ENCODE measurements at regions not wholly inside any gene's neighbourhood (a gene's known extent, or its start where the extent isn't known, plus 50 kb on each side); places are given as distances from the start of the nearest gene placed in this dataset.

DNA sequence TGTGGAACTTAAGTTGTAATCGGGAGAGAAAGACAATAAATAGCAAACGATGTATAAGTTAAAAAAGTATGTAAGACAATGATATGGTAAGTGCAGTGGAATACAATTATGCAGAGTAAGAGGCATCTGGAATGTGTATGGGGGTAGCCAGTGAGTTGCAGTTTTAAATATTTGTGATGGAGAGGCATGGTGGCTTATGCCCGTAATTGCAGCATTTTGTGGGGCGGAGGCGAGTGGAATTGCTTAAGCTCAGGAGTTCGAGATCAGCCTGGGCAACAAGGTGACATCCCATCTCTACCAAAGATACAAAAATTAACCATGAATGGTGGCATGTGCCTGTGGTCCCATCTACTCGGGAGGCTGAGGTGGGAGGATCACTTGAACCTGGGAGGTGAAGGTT, 52.5 kb upstream of the WDFY3 start:
- no peaks in the 10 kb centered on the region for H3K4me1 ChIP-seq (ENCODE audit: control insufficient read depth in 5 of 5, insufficient read depth in 5 of 5, low read length in 5 of 5)
- H3K27me3 ChIP-seq (ENCODE audit: control insufficient read depth in 3 of 3, insufficient read depth in 3 of 3, low read length in 2 of 3), result no peaks in the 10 kb centered on the region
- DNase-seq (no peak), ATAC-seq (ENCODE audit: insufficient read depth, low FRiP score) (no peak)
- H3K36me3 ChIP-seq (ENCODE audit: control insufficient read depth in 4 of 4, insufficient read depth in 4 of 4, low read length in 4 of 4), result no peaks in the 10 kb centered on the region
- H3K9ac ChIP-seq (ENCODE audit: insufficient read depth in 1 of 2, low read length in 2 of 2), result no peak overlapping the region
- no peak overlapping the region for H3K4me3 ChIP-seq
- WGBS, 2 donors, result 91 to 94% methylated on average over 7 of the region's 7 CpGs
- H3K27ac ChIP-seq (ENCODE audit: low read depth in 1 of 2, low read length in 1 of 2), result no peak overlapping the region
- TF ChIP-seq, protein P1, sequence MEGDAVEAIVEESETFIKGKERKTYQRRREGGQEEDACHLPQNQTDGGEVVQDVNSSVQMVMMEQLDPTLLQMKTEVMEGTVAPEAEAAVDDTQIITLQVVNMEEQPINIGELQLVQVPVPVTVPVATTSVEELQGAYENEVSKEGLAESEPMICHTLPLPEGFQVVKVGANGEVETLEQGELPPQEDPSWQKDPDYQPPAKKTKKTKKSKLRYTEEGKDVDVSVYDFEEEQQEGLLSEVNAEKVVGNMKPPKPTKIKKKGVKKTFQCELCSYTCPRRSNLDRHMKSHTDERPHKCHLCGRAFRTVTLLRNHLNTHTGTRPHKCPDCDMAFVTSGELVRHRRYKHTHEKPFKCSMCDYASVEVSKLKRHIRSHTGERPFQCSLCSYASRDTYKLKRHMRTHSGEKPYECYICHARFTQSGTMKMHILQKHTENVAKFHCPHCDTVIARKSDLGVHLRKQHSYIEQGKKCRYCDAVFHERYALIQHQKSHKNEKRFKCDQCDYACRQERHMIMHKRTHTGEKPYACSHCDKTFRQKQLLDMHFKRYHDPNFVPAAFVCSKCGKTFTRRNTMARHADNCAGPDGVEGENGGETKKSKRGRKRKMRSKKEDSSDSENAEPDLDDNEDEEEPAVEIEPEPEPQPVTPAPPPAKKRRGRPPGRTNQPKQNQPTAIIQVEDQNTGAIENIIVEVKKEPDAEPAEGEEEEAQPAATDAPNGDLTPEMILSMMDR (IDR thresholded peaks at IDR 0.05; ENCODE audit: control extremely low read depth, extremely low read depth), result no peak
- peaks cover 0 to 3% (median 0%) of the 10 kb centered on the region in 4 donors for H3K9me3 ChIP-seq (ENCODE audit: control insufficient read depth in 4 of 4, insufficient read depth in 3 of 4, low read length in 3 of 4)

- DNase-seq (no peak), ATAC-seq (ENCODE audit: insufficient read depth, low FRiP score) (no peak)
- H3K27ac ChIP-seq (ENCODE audit: low read depth in 1 of 2, low read length in 1 of 2), result no peak overlapping the region
- H3K9ac ChIP-seq (ENCODE audit: insufficient read depth in 1 of 2, low read length in 2 of 2), result no peak overlapping the region
- TF ChIP-seq, protein P1 (IDR thresholded peaks at IDR 0.05; ENCODE audit: control extremely low read depth, extremely low read depth), result no peak
- no peaks in the 10 kb centered on the region for H3K4me1 ChIP-seq (ENCODE audit: control insufficient read depth in 5 of 5, insufficient read depth in 5 of 5, low read length in 5 of 5)
- H3K36me3 ChIP-seq (ENCODE audit: control insufficient read depth in 4 of 4, insufficient read depth in 4 of 4, low read length in 4 of 4), result no peaks in the 10 kb centered on the region
- H3K9me3 ChIP-seq (ENCODE audit: control insufficient read depth in 4 of 4, insufficient read depth in 3 of 4, low read length in 3 of 4), result peaks cover 0 to 3% (median 0%) of the 10 kb centered on the region in 4 donors
- no peak overlapping the region for H3K4me3 ChIP-seq
- H3K27me3 ChIP-seq (ENCODE audit: control insufficient read depth in 3 of 3, insufficient read depth in 3 of 3, low read length in 2 of 3), result no peaks in the 10 kb centered on the region
- WGBS, 2 donors, result 67 to 72% methylated on average over 2 of the region's 2 CpGs
Measured at GRCh38 chr4:85019411-85019810, 52.9 kb upstream of the WDFY3 start.

DNA sequence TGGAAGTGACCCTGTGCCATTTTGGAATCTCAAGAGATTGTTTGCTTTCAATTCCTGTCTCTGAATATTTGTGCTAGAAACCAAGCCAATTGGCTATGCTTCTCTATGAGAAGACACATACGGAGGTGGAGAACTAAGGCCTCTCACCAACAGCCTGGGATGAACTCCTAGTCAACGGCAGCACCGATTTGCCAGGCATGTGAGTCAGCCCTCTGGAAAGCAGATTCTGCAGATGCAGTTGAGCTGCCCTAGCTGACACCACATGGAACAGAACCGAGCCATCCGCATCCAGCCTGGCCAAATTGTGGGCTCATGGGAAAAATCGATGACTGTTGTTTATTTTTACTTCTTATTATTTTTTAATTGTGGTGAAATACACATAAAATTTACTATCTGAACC, 58.2 kb upstream of the WDFY3 start:
- H3K4me3 ChIP-seq, result no peak overlapping the region
- no peaks in the 10 kb centered on the region for H3K9me3 ChIP-seq (ENCODE audit: control insufficient read depth in 4 of 4, insufficient read depth in 3 of 4, low read length in 3 of 4)
- DNase-seq, result no peak
- H3K27ac ChIP-seq (ENCODE audit: low read depth in 1 of 2, low read length in 1 of 2), result no peak overlapping the region
- ATAC-seq (ENCODE audit: insufficient read depth, low FRiP score), result no peak
- 91 to 97% methylated on average over 6 of the region's 6 CpGs for WGBS, 2 donors
- H3K9ac ChIP-seq (ENCODE audit: insufficient read depth in 1 of 2, low read length in 2 of 2), result no peak overlapping the region
- H3K36me3 ChIP-seq (ENCODE audit: control insufficient read depth in 4 of 4, insufficient read depth in 4 of 4, low read length in 4 of 4), result no peaks in the 10 kb centered on the region
- no peaks in the 10 kb centered on the region for H3K4me1 ChIP-seq (ENCODE audit: control insufficient read depth in 5 of 5, insufficient read depth in 5 of 5, low read length in 5 of 5)
- no peaks in the 10 kb centered on the region for H3K27me3 ChIP-seq (ENCODE audit: control insufficient read depth in 3 of 3, insufficient read depth in 3 of 3, low read length in 2 of 3)
- TF ChIP-seq, protein P1 (IDR thresholded peaks at IDR 0.05; ENCODE audit: control extremely low read depth, extremely low read depth), result no peak

DNA sequence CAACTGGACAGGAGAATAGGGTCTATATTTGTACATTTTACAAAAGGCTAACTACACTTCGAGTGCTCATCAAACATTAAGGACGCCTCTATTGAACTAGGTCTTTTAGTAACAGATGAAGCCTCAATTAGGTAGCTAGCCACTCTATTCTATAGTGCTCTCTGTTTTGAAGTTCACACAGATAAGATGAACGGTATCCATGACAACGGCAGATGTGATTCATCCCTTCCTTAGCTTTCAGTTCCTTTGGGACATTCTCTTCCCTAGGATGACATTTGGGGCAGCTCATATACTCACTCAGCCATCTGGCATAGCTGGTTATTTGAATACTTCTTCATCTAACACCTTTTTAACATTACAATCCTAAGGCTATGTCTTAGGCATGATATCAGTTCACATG, 62.4 kb upstream of the WDFY3 start:
- peaks cover 0 to 10% (median 1%) of the 10 kb centered on the region in 4 donors for H3K9me3 ChIP-seq (ENCODE audit: control insufficient read depth in 4 of 4, insufficient read depth in 3 of 4, low read length in 3 of 4)
- H3K36me3 ChIP-seq (ENCODE audit: control insufficient read depth in 4 of 4, insufficient read depth in 4 of 4, low read length in 4 of 4), result no peaks in the 10 kb centered on the region
- 66 to 81% methylated on average over 4 of the region's 4 CpGs for WGBS, 2 donors
- ATAC-seq (ENCODE audit: insufficient read depth, low FRiP score) (no peak), DNase-seq (no peak)
- H3K4me1 ChIP-seq (ENCODE audit: control insufficient read depth in 5 of 5, insufficient read depth in 5 of 5, low read length in 5 of 5), result no peaks in the 10 kb centered on the region
- no peak overlapping the region for H3K9ac ChIP-seq (ENCODE audit: insufficient read depth in 1 of 2, low read length in 2 of 2)
- H3K27ac ChIP-seq (ENCODE audit: low read depth in 1 of 2, low read length in 1 of 2), result no peak overlapping the region
- H3K27me3 ChIP-seq (ENCODE audit: control insufficient read depth in 3 of 3, insufficient read depth in 3 of 3, low read length in 2 of 3), result no peaks in the 10 kb centered on the region
- no peak overlapping the region for H3K4me3 ChIP-seq
- TF ChIP-seq, protein P1 (IDR thresholded peaks at IDR 0.05; ENCODE audit: control extremely low read depth, extremely low read depth), result no peak
